Heart left ventricle (tissue), 16 donors: ENCODE measurements at regions not wholly inside any gene's neighbourhood (a gene's known extent, or its start where the extent isn't known, plus 50 kb on each side); places are given as distances from the start of the nearest gene placed in this dataset.

Experiments used
- ATAC-seq, 4 donors: fragments of 200-7000 bp; cut with Tn5 transposase; one replicate each; pipeline ENCODE4 v1.9.1; 2020 to 2022; ENCODE audit warnings: moderate library complexity in 4 of 4, mild to moderate bottlenecking in 3 of 4, moderate number of reproducible peaks in 1 of 4
- DNase-seq, 5 donors: peaks; one replicate each; pipeline ENCODE4 v3.0.0-alpha.2; 2020
- H3K27ac ChIP-seq, 12 donors: fragments of 200-600 bp; sonication (generic) in 4 of 12; one replicate each; pipeline versions ENCODE4 v1.5.0 to v1.8.0; 2016 to 2022; ENCODE audit warnings: mild to moderate bottlenecking in 2 of 12
- H3K27me3 ChIP-seq, 9 donors: fragments of 200-600 bp; sonication (generic) in 2 of 9; one replicate each; pipeline versions ENCODE4 v1.5.1 to v1.8.0; 2016 to 2022; ENCODE audit warnings: mild to moderate bottlenecking in 3 of 9
- H3K36me3 ChIP-seq, 9 donors: fragments of 200-600 bp; sonication (generic) in 2 of 9; one replicate each; pipeline versions ENCODE4 v1.5.0 to v1.8.0; 2018 to 2022; ENCODE audit warnings: mild to moderate bottlenecking in 2 of 9
- H3K4me1 ChIP-seq, 12 donors: fragments of 200-600 bp; sonication (generic) in 4 of 12; one replicate each; pipeline versions ENCODE4 v1.5.0 to v1.8.0; 2016 to 2022; ENCODE audit warnings: mild to moderate bottlenecking in 3 of 12
- H3K4me3 ChIP-seq, 12 donors: fragments of 200-600 bp; sonication (generic) in 4 of 12; one replicate each; pipeline versions ENCODE4 v1.5.0 to v1.8.0; 2017 to 2022; ENCODE audit warnings: mild to moderate bottlenecking in 9 of 12, moderate library complexity in 4 of 12
- H3K9me3 ChIP-seq, 12 donors: fragments of 200-600 bp; sonication (generic) in 4 of 12; one replicate each; pipeline versions ENCODE4 v1.5.0 to v1.8.0; 2016 to 2022; ENCODE audit warnings: mild to moderate bottlenecking in 1 of 12
- CTCF ChIP-seq, 12 donors: fragments of 200-600 bp; sonication (generic) in 4 of 12; IDR thresholded peaks; one replicate each; pipeline versions ENCODE4 v1.5.0 to v1.8.0; 2018 to 2022; ENCODE audit warnings: antibody characterized with exemption in 12 of 12, mild to moderate bottlenecking in 5 of 12
- POLR2A ChIP-seq, 2 donors: fragments of 450-650 bp; IDR thresholded peaks; one replicate each; pipeline ENCODE4 v1.6.1; 2017; ENCODE audit warnings: antibody characterized with exemption in 2 of 2, mild to moderate bottlenecking in 2 of 2, moderate library complexity in 2 of 2
- WGBS, 4 donors: extraction: QIAGEN DNeasy Blood & Tissue Kit in 2 of 4; methylation state at CpG; one replicate each; pipeline versions ENCODE4 v1.1.5 to v1.1.7; 2013 to 2018; 5-methylcytosine and 5-hydroxymethylcytosine counted together
- intact Hi-C, 10 donors: fragments of 100-400 bp; cut with DNase I; formaldehyde crosslinking; loops; one replicate each; pipeline versions ENCODE4 v1.11.1 to v1.14.2; 2022
- donor health status: ischemic (EF 13 %, LVEDD 7.1; RV severe dilation, severe dysfunction).
- donor health status: healthy with polysubstance abuse.
- donor health status: DM: no; HTN: yes; CAD: no.
- donor health status: DM: no; HTN: no; CAD: no.
- donor health status: ischemic (EF 25% LVEDD 6.9; RV normal size, moderate dysfunction).
- donor health status: ischemic (EF 25% LVEDD 5.7; RV mildly dilated, moderate dysfunction).
- donor health status: healthy.
- donor health status: DM: yes; HTN: yes; CAD: no.
- donor health status: ischemic (EF 35%, LVEDD 5.7; RV mildly dilated, moderate dysfunction).
- donor health status: nonischemic (EF 11% LVEDD 7.7; RV severe dilation, severe dysfunction).
- donor health status: DM: yes; HTN: yes; CAD: no.
- donor health status: PGD.
- donor health status: ischemic (EF 29% LVEDD 5.4; RV normal size, mild dysfunction).
- donor health status: nonischemic (EF 23%, LVEDD 6.1; RV moderate dilation, normal function).

- TF ChIP-seq POLR2A (IDR thresholded peaks at IDR 0.05) (no peak), CTCF (IDR thresholded peaks at IDR 0.05) (no peak)
- WGBS, 4 donors: 4 to 16% (median 13%) methylated on average over 4 of the region's 4 CpGs
- intact Hi-C loops: loop anchor here in 2 of 10 donors (1.0 to 10.0 kb wide), 2 partner anchors 108 to 259 kb away; partner anchors contain the start of gene JUN (in 1 of the 2)
Observed at GRCh38 chr1:59043796-59044195, 253.1 kb upstream of the FGGY start.

GRCh38 chr1:59044535-59045121 is 252.3 kb upstream of the FGGY start:
- peaks cover 0 to 53% (median 16%) of the 10 kb centered on the region in 12 donors for H3K4me1 ChIP-seq
- TF ChIP-seq CTCF (IDR thresholded peaks at IDR 0.05) (no peak), POLR2A (IDR thresholded peaks at IDR 0.05) (no peak)
- no peaks in the 10 kb centered on the region for H3K9me3 ChIP-seq
- H3K4me3 ChIP-seq: no peak overlapping the region
- H3K27me3 ChIP-seq: no peaks in the 10 kb centered on the region
- H3K27ac ChIP-seq: peak overlapping the region in 8 of 12 donors; percentile 35 to 73 (median 54)
- intact Hi-C loops: loop anchor here in 1 of 10 donors (10.0 kb wide), 1 partner anchor 260 kb away; the partner anchor contains the start of gene JUN
- no peak for DNase-seq
- WGBS, 4 donors: 94 to 97% (median 96%) methylated on average over 2 of the region's 2 CpGs
- no peak for ATAC-seq
- H3K36me3 ChIP-seq: no peaks in the 10 kb centered on the region

More at GRCh38 chr1:59043796-59044195, 253.1 kb upstream of the FGGY start:
- peak; percentile 52 to 92 (median 90) for ATAC-seq
- H3K27ac ChIP-seq: peak overlapping the region in 11 of 12 donors; percentile 35 to 73 (median 55)
- no peaks in the 10 kb centered on the region for H3K27me3 ChIP-seq
- no peaks in the 10 kb centered on the region for H3K36me3 ChIP-seq
- no peak overlapping the region for H3K4me3 ChIP-seq
- H3K9me3 ChIP-seq: no peaks in the 10 kb centered on the region
- peaks cover 0 to 53% (median 16%) of the 10 kb centered on the region in 12 donors for H3K4me1 ChIP-seq
- DNase-seq: peak; percentile 65 to 86 (median 77)

GRCh38 chr1:59045137-59045536 is 251.8 kb upstream of the FGGY start:
- Histone ChIP-seq H3K4me3 (no peak overlapping the region), H3K27me3 (no peaks in the 10 kb centered on the region), H3K9me3 (no peaks in the 10 kb centered on the region), H3K27ac (peak overlapping the region in 2 of 12 donors; percentile 54 to 73), H3K4me1 (peaks cover 0 to 53% (median 16%) of the 10 kb centered on the region in 12 donors), H3K36me3 (no peaks in the 10 kb centered on the region)
- WGBS, 4 donors: 76 to 87% (median 84%) methylated on average over 3 of the region's 3 CpGs
- intact Hi-C loops: loop anchor here in 1 of 10 donors (10.0 kb wide), 1 partner anchor 260 kb away; the partner anchor contains the start of gene JUN
- ATAC-seq: no peak
- no peak for DNase-seq
- TF ChIP-seq CTCF (IDR thresholded peaks at IDR 0.05): no peak
- no peak for TF ChIP-seq POLR2A (IDR thresholded peaks at IDR 0.05)

- H3K36me3 ChIP-seq: no peaks in the 10 kb centered on the region
- 89 to 96% (median 92%) methylated on average over 5 of the region's 5 CpGs for WGBS, 4 donors
- intact Hi-C loops: loop anchor here in 1 of 10 donors (10.0 kb wide), 1 partner anchor 261 kb away; the partner anchor contains the start of gene JUN
- no peak for TF ChIP-seq CTCF (IDR thresholded peaks at IDR 0.05)
- TF ChIP-seq POLR2A (IDR thresholded peaks at IDR 0.05): no peak
- H3K27me3 ChIP-seq: no peaks in the 10 kb centered on the region
- H3K4me1 ChIP-seq: peaks cover 0 to 53% (median 16%) of the 10 kb centered on the region in 12 donors
- H3K27ac ChIP-seq: peak overlapping the region in 1 of 12 donors; percentile 54
- DNase-seq (no peak), ATAC-seq (no peak)
- no peak overlapping the region for H3K4me3 ChIP-seq
- no peaks in the 10 kb centered on the region for H3K9me3 ChIP-seq
Observed at GRCh38 chr1:59045636-59046035, 251.3 kb upstream of the FGGY start.
